HepG2 (cell line): ENCODE measurements at regions not wholly inside any gene's neighbourhood (a gene's known extent, or its start where the extent isn't known, plus 50 kb on each side); places are given as distances from the start of the nearest gene placed in this dataset.

Experiments used
- ATAC-seq: fragments of 200-7000 bp; cut with Tn5 transposase; 3 replicates; pipeline ENCODE4 v1.9.1; 2020; ENCODE audit warnings: mild to moderate bottlenecking, moderate library complexity
- BruUV-seq: library from RNA; stranded (reverse); fragments of 400-500 nt; replicated peaks from 2 replicates; lab custom pipeline; 2021; lab: Mats Ljungman, UMichigan
- CTCF ChIA-PET: fragments of 300-600 bp; formaldehyde crosslinking; extraction: SDS; loops from one replicate; lab custom pipeline; 2021; ENCODE audit warnings: low total read pairs, inconsistent platforms, low intra/inter-chr PET ratio; lab: Yijun Ruan, JAX
- POLR2A ChIA-PET: fragments of 350-600 bp; sonication (Branson Sonifier 250); formaldehyde crosslinking; loops from one replicate; lab custom pipeline; 2020; ENCODE audit warnings: antibody characterized with exemption, inconsistent platforms; lab: Yijun Ruan, JAX
- DNase-seq: peaks from one replicate; pipeline ENCODE4 v3.0.0-alpha.2; 2015; ENCODE audit warnings: low spot score
- FAIRE-seq: peaks from 3 replicates; lab custom pipeline; 2011; peaks lifted over from hg19 to GRCh38; lab: Jason Lieb, UNC
- H2AFZ ChIP-seq: one replicate; pipeline ENCODE4 v1.6.1; 2011; ENCODE audit warnings: low read length, inconsistent platforms
- H3K27ac ChIP-seq: fragments of 300-600 bp; 3 replicates; pipeline ENCODE4 v1.8.0; 2011; ENCODE audit warnings: mixed run types, mild to moderate bottlenecking, mixed read lengths, low read length, inconsistent platforms; ENCODE audit not compliant: insufficient read depth; ENCODE audit errors: extremely low read length
- H3K27me3 ChIP-seq, 2 experiments: fragments of 200-600 bp in 1 of 2; 2 replicates in 1 of 2; 3 replicates in 1 of 2; pipeline versions ENCODE4 v1.6.0 to v1.8.0; 2011; ENCODE audit warnings: low read length in 2 of 2, mild to moderate bottlenecking in 2 of 2, moderate library complexity in 2 of 2, inconsistent platforms in 1 of 2; ENCODE audit not compliant: insufficient read depth in 2 of 2, control insufficient read depth in 1 of 2
- H3K36me3 ChIP-seq, 2 experiments: fragments of 200-600 bp in 1 of 2; replicated peaks in 1 of 2; 2 replicates in 1 of 2; 3 replicates in 1 of 2; pipeline versions ENCODE4 v1.5.1 to v1.8.0; 2011; ENCODE audit warnings: low read length in 2 of 2, inconsistent platforms in 1 of 2; ENCODE audit not compliant: insufficient read depth in 2 of 2, control insufficient read depth in 1 of 2
- H3K4me1 ChIP-seq: 2 replicates; pipeline ENCODE4 v1.5.1; 2012; ENCODE audit warnings: low read length, inconsistent platforms; ENCODE audit not compliant: insufficient read depth
- H3K4me2 ChIP-seq: 2 replicates; pipeline ENCODE4 v1.6.0; 2011; ENCODE audit warnings: low read depth, low read length, inconsistent platforms
- H3K4me3 ChIP-seq, 3 experiments: fragments of 200-600 bp in 1 of 3; sonication (generic), shearing (Covaris generic) in 1 of 3; replicated peaks in 1 of 3; 2 replicates each; pipeline ENCODE4 v1.5.1; 2011 to 2016; ENCODE audit warnings: low read length in 3 of 3, inconsistent platforms in 2 of 3, low read depth in 2 of 3, mild to moderate bottlenecking in 2 of 3, control low read depth in 1 of 3, mixed read lengths in 1 of 3; ENCODE audit not compliant: insufficient read depth in 1 of 3
- H3K79me2 ChIP-seq: one replicate; pipeline ENCODE4 v1.6.1; 2011; ENCODE audit warnings: low read length, inconsistent platforms; ENCODE audit not compliant: insufficient read depth
- H3K9ac ChIP-seq: 2 replicates; pipeline ENCODE4 v1.6.0; 2011; ENCODE audit warnings: mild to moderate bottlenecking, low read depth, low read length, inconsistent platforms; ENCODE audit not compliant: insufficient read depth
- H3K9me3 ChIP-seq: 2 replicates; pipeline ENCODE4 v1.5.1; 2012; ENCODE audit warnings: mild to moderate bottlenecking, low read length
- H4K20me1 ChIP-seq: 2 replicates; pipeline ENCODE4 v1.6.0; 2011; ENCODE audit warnings: inconsistent platforms, mild to moderate bottlenecking, low read length, moderate library complexity; ENCODE audit not compliant: insufficient read depth
- ARNTL ChIP-seq: sonication (generic); formaldehyde crosslinking; IDR thresholded peaks from 2 replicates; pipeline ENCODE4 v1.4.0; 2020; ENCODE audit warnings: mild to moderate bottlenecking, missing genetic modification reagents
- CREB1 ChIP-seq, 2 experiments: fragments of 450-650 bp in 1 of 2; IDR thresholded peaks; 2 replicates each; pipeline ENCODE4 v1.6.1; 2016 to 2017; ENCODE audit warnings: control low read depth in 1 of 2, mild to moderate bottlenecking in 1 of 2, missing compliant biosample characterization in 1 of 2, missing genetic modification characterization in 1 of 2
- FOXC1 ChIP-seq: sonication (generic); formaldehyde crosslinking; IDR thresholded peaks from 2 replicates; pipeline ENCODE4 v1.8.0; 2022; ENCODE audit warnings: mild to moderate bottlenecking, missing genetic modification reagents, borderline replicate concordance
- FOXO4 ChIP-seq: sonication (generic); formaldehyde crosslinking; conservative IDR thresholded peaks from 2 replicates; pipeline ENCODE4 v1.8.1; 2023; ENCODE audit warnings: missing genetic modification reagents
- HINFP ChIP-seq: sonication (generic); formaldehyde crosslinking; IDR thresholded peaks from 2 replicates; pipeline ENCODE4 v1.4.0; 2020; ENCODE audit warnings: low read depth, mild to moderate bottlenecking, missing genetic modification reagents
- HMGXB4 ChIP-seq, 2 experiments: sonication (generic) in 1 of 2; formaldehyde crosslinking in 1 of 2; IDR thresholded peaks; 2 replicates each; pipeline versions ENCODE4 v1.4.0 to v1.6.1; 2018 to 2020; ENCODE audit warnings: missing genetic modification reagents in 2 of 2, borderline replicate concordance in 1 of 2, low read depth in 1 of 2, mild to moderate bottlenecking in 1 of 2, missing biosample characterization in 1 of 2
- KDM5A ChIP-seq: fragments of 200-600 bp; sonication (generic); IDR thresholded peaks from 2 replicates; pipeline ENCODE4 v1.7.0; 2018; ENCODE audit warnings: antibody characterized with exemption, mild to moderate bottlenecking, low read length, borderline replicate concordance
- MEIS1 ChIP-seq: sonication (generic); formaldehyde crosslinking; IDR thresholded peaks from 2 replicates; pipeline ENCODE4 v1.9.0; 2021; ENCODE audit warnings: mild to moderate bottlenecking, missing genetic modification reagents, moderate library complexity, borderline replicate concordance
- TEAD3 ChIP-seq: optimal IDR thresholded peaks from 2 replicates; pipeline ENCODE3; 2016; ENCODE audit warnings: borderline replicate concordance
- ZFP1 ChIP-seq: IDR thresholded peaks from 2 replicates; pipeline ENCODE4 v1.6.1; 2016
- ZNF383 ChIP-seq: sonication (generic); formaldehyde crosslinking; IDR thresholded peaks from 2 replicates; pipeline ENCODE4 v1.4.0; 2020; ENCODE audit warnings: missing genetic modification reagents, mild to moderate bottlenecking, borderline replicate concordance
- ZNF530 ChIP-seq: sonication (generic); formaldehyde crosslinking; IDR thresholded peaks from 2 replicates; pipeline ENCODE4 v1.5.0; 2020; ENCODE audit warnings: low read depth, mild to moderate bottlenecking, missing genetic modification reagents
- ZNF75D ChIP-seq: sonication (generic); formaldehyde crosslinking; IDR thresholded peaks from 2 replicates; pipeline ENCODE4 v1.8.1; 2023; ENCODE audit warnings: missing genetic modification reagents, mild to moderate bottlenecking, borderline replicate concordance
- ZNF790 ChIP-seq: sonication (generic); formaldehyde crosslinking; IDR thresholded peaks from 2 replicates; pipeline ENCODE4 v1.8.0; 2022; ENCODE audit warnings: missing genetic modification reagents, mild to moderate bottlenecking, borderline replicate concordance
- WGBS: methylation state at CpG from one replicate; pipeline ENCODE4 v1.1.6; 2017; ENCODE audit warnings: low lambda C conversion rate; 5-methylcytosine and 5-hydroxymethylcytosine counted together
- in situ Hi-C: cut with HindIII; loops from 2 replicates; pipeline ENCODE4 v1.10.0; 2017; ENCODE audit warnings: low pct_unique_long_range_greater_than_20kb; ENCODE audit not compliant: extremely low pct_ligation_motif_present
- intact Hi-C: fragments of 100-400 bp; cut with micrococcal nuclease; formaldehyde crosslinking; loops from one replicate; pipeline ENCODE4 v1.10.0; 2022; ENCODE audit not compliant: unreplicated experiment

GRCh38 chrX:141320801-141321200, 78.5 kb upstream of the SPANXC start:
- no peak overlapping the region for H3K9ac ChIP-seq
- H4K20me1 ChIP-seq: no peaks in the 10 kb centered on the region
- in situ Hi-C loops: no loop called here
- no peak overlapping the region for H3K4me2 ChIP-seq
- intact Hi-C loops: no loop called here
- H2AFZ ChIP-seq: no peak overlapping the region
- H3K4me1 ChIP-seq: no peaks in the 10 kb centered on the region
- H3K36me3 ChIP-seq: no peaks in the 10 kb centered on the region
- 7% methylated on average over 2 of the region's 2 CpGs for WGBS
- CTCF ChIA-PET: no interaction called here
- POLR2A ChIA-PET: no interaction called here
- DNase-seq: no peak
- H3K4me3 ChIP-seq: no peak overlapping the region
- H3K27ac ChIP-seq: no peak overlapping the region
- BruUV-seq: no TSS peak
- no peaks in the 10 kb centered on the region for H3K79me2 ChIP-seq
- peak; percentile 58 for TF ChIP-seq CREB1 (IDR thresholded peaks at IDR 0.05)
- TF ChIP-seq CREB1 (CRISPR knock-in tag; IDR thresholded peaks at IDR 0.05): no peak
- no peak for TF ChIP-seq HINFP (CRISPR knock-in tag)
- FAIRE-seq: no peak
- H3K9me3 ChIP-seq: peaks cover 9% of the 10 kb centered on the region
- no peak for ATAC-seq
- no peaks in the 10 kb centered on the region for H3K27me3 ChIP-seq

- POLR2A ChIA-PET: no interaction called here
- in situ Hi-C loops: no loop called here
- 0% methylated on average over 1 of the region's 1 CpG for WGBS
- TF ChIP-seq ZNF530 (CRISPR knock-in tag): no peak
- TF ChIP-seq ZNF75D (CRISPR knock-in tag): no peak
- no peak for TF ChIP-seq FOXC1
- TF ChIP-seq ZNF790: no peak
- TF ChIP-seq FOXO4 (CRISPR knock-in tag): no peak
- no peak for TF ChIP-seq TEAD3 (CRISPR knock-in tag)
- no peak for TF ChIP-seq ZNF383 (CRISPR knock-in tag)
- no peak for TF ChIP-seq ZFP1 (CRISPR knock-in tag)
- no peak for TF ChIP-seq KDM5A
- TF ChIP-seq HMGXB4 (CRISPR knock-in tag; IDR thresholded peaks at IDR 0.05; ENCODE audit: borderline replicate concordance in 1 of 2, low read depth in 1 of 2): no peak
- no peak for TF ChIP-seq MEIS1 (CRISPR knock-in tag)
- TF ChIP-seq ARNTL (CRISPR knock-in tag): no peak
Measured at GRCh38 chrX:141314441-141314840, 72.1 kb upstream of the SPANXC start.

More at GRCh38 chrX:141314441-141314840, 72.1 kb upstream of the SPANXC start:
- no peaks in the 10 kb centered on the region for H3K36me3 ChIP-seq
- no peak overlapping the region for H3K4me2 ChIP-seq
- intact Hi-C loops: no loop called here
- H3K9me3 ChIP-seq: peaks cover 6% of the 10 kb centered on the region; the same call in 1 of the 2 replicates
- no peaks in the 10 kb centered on the region for H3K27me3 ChIP-seq
- no peak overlapping the region for H3K4me3 ChIP-seq
- H3K79me2 ChIP-seq: no peaks in the 10 kb centered on the region
- no peak overlapping the region for H3K27ac ChIP-seq
- H4K20me1 ChIP-seq: no peaks in the 10 kb centered on the region
- no peak overlapping the region for H2AFZ ChIP-seq
- DNase-seq: no peak
- no peaks in the 10 kb centered on the region for H3K4me1 ChIP-seq
- H3K9ac ChIP-seq: no peak overlapping the region
- no peak for ATAC-seq
- no TSS peak for BruUV-seq
- no peak for FAIRE-seq
- CTCF ChIA-PET: no interaction called here
